PFSK-1 (cell line): ENCODE measurements at regions not wholly inside any gene's neighbourhood (a gene's known extent, or its start where the extent isn't known, plus 50 kb on each side); places are given as distances from the start of the nearest gene placed in this dataset.

Source experiments
- POLR2AphosphoS5 ChIP-seq: IDR thresholded peaks from 2 replicates; pipeline ENCODE4 v1.6.1; 2012; ENCODE audit warnings: low read depth, mild to moderate bottlenecking, control low read depth, low read length, moderate library complexity
- SIN3A ChIP-seq: IDR thresholded peaks from 2 replicates; pipeline ENCODE4 v1.6.1; 2012; ENCODE audit warnings: mild to moderate bottlenecking, low read length, moderate library complexity, borderline replicate concordance; ENCODE audit not compliant: insufficient read depth
- TAF1 ChIP-seq: IDR thresholded peaks from 2 replicates; pipeline ENCODE4 v1.6.1; 2012; ENCODE audit warnings: low read length, control low read depth, borderline replicate concordance; ENCODE audit not compliant: insufficient read depth

- TF ChIP-seq POLR2AphosphoS5 (no peak), TAF1 (no peak), SIN3A (no peak)
These were observed 278.5 kb upstream of the KLF14 start for GRCh38 chr7:131012477-131013031.
